DND-41 (cell line): ENCODE measurements at regions not wholly inside any gene's neighbourhood (a gene's known extent, or its start where the extent isn't known, plus 50 kb on each side); places are given as distances from the start of the nearest gene placed in this dataset.

Experiments
- CTCF ChIP-seq: IDR thresholded peaks from 2 replicates; pipeline ENCODE4 v1.5.1; 2012; ENCODE audit warnings: borderline replicate concordance, low read length, moderate library complexity, mild to moderate bottlenecking; ENCODE audit not compliant: poor library complexity, severe bottlenecking; ENCODE audit errors: extremely low read depth
- EZH2 ChIP-seq: IDR thresholded peaks from 3 replicates; pipeline ENCODE4 v1.6.1; 2012; ENCODE audit warnings: borderline replicate concordance, low read depth, mild to moderate bottlenecking, moderate library complexity, low read length, inconsistent platforms; ENCODE audit not compliant: severe bottlenecking

GRCh38 chr10:10225136-10225676 lies 792.5 kb upstream of the CELF2 start:
- TF ChIP-seq CTCF (no peak), EZH2 (no peak)
